GM10248 (cell line): ENCODE measurements at regions not wholly inside any gene's neighbourhood (a gene's known extent, or its start where the extent isn't known, plus 50 kb on each side); places are given as distances from the start of the nearest gene placed in this dataset.
"Not testable (repeated sequence)": the region's sequence is repeated elsewhere in the genome, so short reads cannot be mapped to it uniquely, and the experiment has no call there.

Source experiments
- CTCF ChIA-PET: fragments of 300-600 bp; sonication (Branson Sonifier 250); formaldehyde crosslinking; extraction: SDS; loops from one replicate; lab custom pipeline; 2021; ENCODE audit warnings: antibody characterized with exemption; lab: Yijun Ruan, JAX
- POLR2A ChIA-PET: fragments of 350-650 bp; sonication (Branson Sonifier 250); formaldehyde crosslinking; extraction: SDS; loops from one replicate; lab custom pipeline; 2020; ENCODE audit warnings: antibody characterized with exemption; lab: Yijun Ruan, JAX
- DNase-seq: peaks from one replicate; pipeline ENCODE4 v3.0.0; 2012; ENCODE audit errors: extremely low spot score
- TF ChIP-seq, protein P1 (sequence below): IDR thresholded peaks from 2 replicates; pipeline ENCODE4 v1.5.1; 2012; ENCODE audit warnings: mild to moderate bottlenecking, low read depth; ENCODE audit errors: extremely low read depth, missing control alignments, control extremely low read depth

DNA sequence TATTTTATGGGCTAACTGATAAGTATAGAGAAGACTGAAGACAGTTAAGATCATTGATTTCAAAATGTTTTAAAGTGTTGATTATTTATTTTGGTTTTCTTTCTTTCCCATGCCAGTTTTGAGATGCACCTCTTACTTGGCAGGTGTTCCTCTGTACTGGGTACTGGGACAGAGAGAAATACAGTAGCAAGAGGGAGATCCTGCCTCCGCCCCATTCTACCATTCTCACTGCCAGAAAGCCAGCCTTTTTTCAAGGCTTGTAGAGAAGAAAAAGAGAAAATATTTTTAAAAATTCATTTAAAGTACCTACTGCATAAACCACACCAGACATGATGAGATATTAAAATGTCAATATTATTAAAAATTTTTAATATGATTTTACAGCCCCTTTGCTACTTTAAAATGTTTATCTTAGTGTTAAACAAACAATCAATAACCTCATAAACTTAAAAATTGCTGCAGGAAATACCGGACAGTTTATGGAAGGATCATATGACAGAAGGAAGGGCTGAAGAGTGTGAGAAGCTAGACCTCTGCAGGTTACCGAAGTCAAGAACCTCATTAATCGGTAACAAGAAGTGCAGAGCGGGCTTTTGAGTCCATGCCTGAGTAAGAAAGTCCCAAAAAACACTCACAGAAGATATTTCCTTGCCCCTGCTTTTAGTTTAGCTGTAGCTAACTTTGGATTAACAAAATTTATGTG lies 117.8 kb upstream of the ESR1 start:
- POLR2A ChIA-PET = no interaction called here
- DNase-seq = no peak
- TF ChIP-seq, protein P1, sequence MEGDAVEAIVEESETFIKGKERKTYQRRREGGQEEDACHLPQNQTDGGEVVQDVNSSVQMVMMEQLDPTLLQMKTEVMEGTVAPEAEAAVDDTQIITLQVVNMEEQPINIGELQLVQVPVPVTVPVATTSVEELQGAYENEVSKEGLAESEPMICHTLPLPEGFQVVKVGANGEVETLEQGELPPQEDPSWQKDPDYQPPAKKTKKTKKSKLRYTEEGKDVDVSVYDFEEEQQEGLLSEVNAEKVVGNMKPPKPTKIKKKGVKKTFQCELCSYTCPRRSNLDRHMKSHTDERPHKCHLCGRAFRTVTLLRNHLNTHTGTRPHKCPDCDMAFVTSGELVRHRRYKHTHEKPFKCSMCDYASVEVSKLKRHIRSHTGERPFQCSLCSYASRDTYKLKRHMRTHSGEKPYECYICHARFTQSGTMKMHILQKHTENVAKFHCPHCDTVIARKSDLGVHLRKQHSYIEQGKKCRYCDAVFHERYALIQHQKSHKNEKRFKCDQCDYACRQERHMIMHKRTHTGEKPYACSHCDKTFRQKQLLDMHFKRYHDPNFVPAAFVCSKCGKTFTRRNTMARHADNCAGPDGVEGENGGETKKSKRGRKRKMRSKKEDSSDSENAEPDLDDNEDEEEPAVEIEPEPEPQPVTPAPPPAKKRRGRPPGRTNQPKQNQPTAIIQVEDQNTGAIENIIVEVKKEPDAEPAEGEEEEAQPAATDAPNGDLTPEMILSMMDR = no peak
- CTCF ChIA-PET = interaction anchor here (1.2 to 5.8 kb wide), 6 partner anchors 10 to 434 kb away, joined by 3 to 26 read pairs (median 4); no protein-coding TSS in a partner anchor

DNA sequence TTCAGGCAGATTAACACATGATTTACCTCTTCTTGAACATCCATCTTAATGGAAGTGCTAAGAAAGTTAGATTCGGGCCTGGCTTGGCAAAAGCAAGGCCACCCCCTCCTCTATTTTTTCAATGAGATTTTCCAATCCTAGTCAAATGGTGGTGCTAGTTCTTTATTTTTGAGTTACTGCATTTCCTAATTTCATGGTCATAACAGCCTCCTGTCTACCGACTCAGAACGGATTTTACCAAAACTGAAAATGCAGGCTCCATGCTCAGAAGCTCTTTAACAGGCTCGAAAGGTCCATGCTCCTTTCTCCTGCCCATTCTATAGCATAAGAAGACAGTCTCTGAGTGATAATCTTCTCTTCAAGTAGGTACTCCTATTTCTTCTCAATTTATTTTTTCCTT lies 117.2 kb upstream of the ESR1 start:
- TF ChIP-seq, protein P1 = no peak
- ChIA-PET CTCF (interaction anchor here (0.7 to 5.8 kb wide), 8 partner anchors 11 to 578 kb away, joined by 3 to 26 read pairs (median 4); no protein-coding TSS in a partner anchor), POLR2A (no interaction called here)
- no peak for DNase-seq

DNA sequence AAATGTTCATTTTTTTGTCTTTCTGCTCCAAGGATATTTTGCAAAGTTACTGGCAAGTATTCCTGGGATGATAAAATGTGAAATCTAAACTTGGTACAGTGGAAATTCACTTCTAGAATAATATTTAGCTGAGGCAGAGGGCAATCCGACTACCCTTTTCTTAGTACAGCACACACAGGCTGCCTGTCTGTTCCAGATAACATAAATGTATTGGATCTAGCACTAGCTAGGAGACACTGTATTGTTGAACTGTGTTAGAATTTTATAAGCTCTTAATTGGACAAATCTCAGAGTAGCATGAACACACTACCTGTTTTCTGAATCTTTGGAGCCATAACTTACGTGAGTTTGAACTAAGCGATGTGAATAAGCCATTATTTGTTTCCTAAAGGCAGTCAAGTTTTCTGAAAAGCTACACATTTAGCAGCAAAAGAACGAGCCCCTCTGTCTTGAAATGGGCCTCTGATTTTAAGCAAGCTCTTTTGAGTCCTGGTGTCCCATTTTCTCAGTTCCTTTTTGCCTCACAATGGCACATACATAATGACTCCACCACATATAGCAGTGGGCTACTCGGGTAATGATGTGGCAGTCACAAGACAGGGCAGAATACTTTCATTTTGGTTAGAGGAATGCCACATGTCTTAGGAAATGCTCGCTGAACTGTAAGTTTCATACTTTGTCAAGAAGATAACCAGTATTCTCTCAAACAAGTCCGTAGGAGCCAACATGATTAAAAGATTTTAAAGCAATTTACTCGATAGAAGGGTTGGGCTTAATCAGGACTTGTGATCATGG lies 116.5 kb upstream of the ESR1 start:
- ChIA-PET POLR2A (no interaction called here), CTCF (interaction anchor here (0.7 to 5.8 kb wide), 8 partner anchors 11 to 577 kb away, joined by 3 to 26 read pairs (median 4); no protein-coding TSS in a partner anchor)
- DNase-seq = peak; percentile 32
- TF ChIP-seq, protein P1 = no peak

DNA sequence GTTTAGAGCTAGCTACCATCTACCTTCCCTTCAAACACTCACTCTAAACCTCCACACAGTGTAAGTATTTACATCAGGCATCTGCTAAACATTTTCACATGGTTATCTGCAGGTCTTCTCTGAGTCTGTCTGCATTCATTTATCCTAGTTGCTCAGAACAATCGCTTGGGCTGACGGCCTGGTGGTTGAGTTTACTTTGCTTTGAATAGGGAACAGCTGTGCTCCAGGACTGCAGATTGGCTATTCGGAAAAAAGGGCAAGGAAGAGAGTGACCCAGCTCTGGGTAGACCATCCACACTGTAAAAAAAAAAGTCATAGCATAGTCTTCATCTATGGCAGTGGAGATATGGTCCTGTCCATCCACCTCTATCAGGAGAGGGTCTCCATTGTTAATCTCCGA lies 115.3 kb upstream of the ESR1 start:
- DNase-seq = no peak
- CTCF ChIA-PET = interaction anchor here (0.6 kb wide), 1 partner anchor 246 kb away, joined by 3 read pairs; no protein-coding TSS in a partner anchor

DNA sequence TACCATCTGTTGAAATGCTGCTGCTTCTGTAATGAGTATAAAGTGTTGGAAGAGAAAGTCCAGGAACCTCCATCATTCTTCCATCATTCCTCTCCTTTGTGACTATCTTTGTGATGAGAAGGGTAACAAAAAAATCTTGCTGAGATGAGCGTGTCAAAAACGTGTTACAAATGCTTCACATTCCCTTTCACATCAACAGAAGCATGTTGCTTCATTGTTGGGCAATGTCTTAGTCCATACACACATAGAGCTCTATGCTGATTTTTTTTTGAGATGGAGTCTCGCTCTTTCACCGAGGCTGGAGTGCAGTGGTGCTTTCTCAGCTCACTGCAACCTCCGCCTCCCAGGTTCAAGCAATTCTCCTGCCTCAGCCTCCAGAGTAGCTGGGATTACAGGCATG lies 114.1 kb upstream of the ESR1 start:
- ChIA-PET CTCF (interaction anchor here (1.1 to 1.4 kb wide), 2 partner anchors 13 to 17 kb away, joined by 3 read pairs; no protein-coding TSS in a partner anchor), POLR2A (no interaction called here)
- no peak for DNase-seq
- TF ChIP-seq, protein P1 = no peak

More for the DNA sequence above, 115.3 kb upstream of the ESR1 start:
- POLR2A ChIA-PET = no interaction called here
- TF ChIP-seq, protein P1 = no peak

DNA sequence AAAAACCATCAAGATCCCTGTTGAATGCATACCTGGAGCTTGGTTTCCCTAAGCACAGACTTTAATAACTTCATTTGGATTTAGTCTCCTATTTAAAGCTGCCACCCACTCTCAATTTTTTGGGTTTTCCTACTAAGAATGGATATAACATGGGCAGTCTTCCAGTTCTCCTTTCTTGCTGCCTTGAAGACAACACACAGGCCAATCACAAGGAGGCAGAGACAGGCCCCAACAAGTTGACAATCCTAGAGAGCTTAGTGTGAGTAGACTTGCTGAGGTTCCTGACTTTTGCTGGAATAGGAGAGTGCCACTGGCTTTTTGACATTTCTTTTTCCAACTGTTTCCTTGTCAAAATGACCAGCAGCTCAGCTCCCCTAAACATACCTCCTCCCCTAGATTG lies 112.3 kb upstream of the ESR1 start:
- ChIA-PET POLR2A (no interaction called here), CTCF (interaction anchor here (0.7 to 1.1 kb wide), 2 partner anchors 9 to 19 kb away, joined by 3 to 5 read pairs; no protein-coding TSS in a partner anchor)
- TF ChIP-seq, protein P1 = no peak
- no peak for DNase-seq

DNA sequence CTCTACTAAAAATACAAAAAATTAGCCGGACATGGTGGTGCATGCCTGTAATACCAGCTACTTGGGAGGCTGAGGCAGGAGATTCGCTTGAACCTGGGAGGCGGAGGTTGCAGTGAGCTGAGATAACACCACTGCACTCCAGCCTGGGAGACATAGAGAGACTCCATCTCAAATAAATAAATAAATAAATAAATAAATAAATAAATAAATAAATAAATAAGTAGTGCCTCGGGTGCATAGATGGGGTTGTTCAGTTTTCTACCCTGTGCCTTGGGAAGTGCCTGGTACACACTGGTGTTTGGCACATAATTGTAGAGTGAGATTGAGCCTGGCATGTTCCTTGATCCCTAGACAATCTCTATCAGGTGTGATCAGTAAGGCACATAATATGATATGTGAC lies 111.2 kb upstream of the ESR1 start:
- CTCF ChIA-PET, POLR2A ChIA-PET: not testable (repeated sequence)

More for the DNA sequence above, 111.2 kb upstream of the ESR1 start:
- not testable (repeated sequence) for DNase-seq
